Occipital lobe (tissue), 1 donor: ENCODE measurements at regions not wholly inside any gene's neighbourhood (a gene's known extent, or its start where the extent isn't known, plus 50 kb on each side); places are given as distances from the start of the nearest gene placed in this dataset.

Source experiments
- DNase-seq: peaks from one replicate; lab custom pipeline; 2025; lab: John Stamatoyannopoulos, UW

DNA sequence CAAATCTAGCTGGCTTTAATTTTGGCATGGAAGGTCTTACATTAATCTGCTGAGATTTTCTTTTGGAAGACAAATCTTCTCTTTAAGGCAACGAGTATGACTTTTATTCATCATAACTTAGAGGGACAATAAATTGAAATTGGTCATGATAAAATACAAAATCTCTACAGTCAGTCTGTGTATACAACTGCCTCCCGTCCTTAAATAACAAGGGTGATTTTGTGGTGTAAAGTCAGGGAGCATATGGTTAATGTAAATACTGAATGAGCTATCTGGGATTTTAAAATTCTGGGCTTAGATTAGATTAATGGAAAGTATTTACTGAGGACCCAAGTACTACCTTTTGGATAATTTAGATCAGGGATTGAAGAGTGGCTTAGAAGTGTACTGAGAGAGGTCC lies 328.4 kb upstream of the HAND2 start:
- DNase-seq, result no peak

DNA sequence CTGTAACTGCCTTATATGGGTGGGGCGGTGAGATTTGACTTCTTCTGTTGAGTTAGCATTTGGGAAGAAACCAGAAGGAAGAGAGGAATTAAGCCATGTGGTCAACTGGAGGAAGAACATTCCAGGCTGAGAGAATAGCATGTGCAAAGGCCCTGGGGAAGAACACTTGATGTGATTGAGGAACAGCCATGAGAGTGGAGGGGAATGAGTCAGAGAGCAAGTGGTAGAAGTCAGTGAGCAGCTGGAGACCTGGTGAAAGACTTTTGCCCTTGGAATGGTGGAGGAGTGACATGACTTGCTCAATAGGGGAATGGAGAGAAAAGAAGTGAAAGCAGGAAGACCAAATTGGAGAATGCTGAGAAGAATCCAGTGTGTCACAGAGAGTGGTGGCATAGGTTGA lies 327.8 kb upstream of the HAND2 start:
- no peak for DNase-seq

DNA sequence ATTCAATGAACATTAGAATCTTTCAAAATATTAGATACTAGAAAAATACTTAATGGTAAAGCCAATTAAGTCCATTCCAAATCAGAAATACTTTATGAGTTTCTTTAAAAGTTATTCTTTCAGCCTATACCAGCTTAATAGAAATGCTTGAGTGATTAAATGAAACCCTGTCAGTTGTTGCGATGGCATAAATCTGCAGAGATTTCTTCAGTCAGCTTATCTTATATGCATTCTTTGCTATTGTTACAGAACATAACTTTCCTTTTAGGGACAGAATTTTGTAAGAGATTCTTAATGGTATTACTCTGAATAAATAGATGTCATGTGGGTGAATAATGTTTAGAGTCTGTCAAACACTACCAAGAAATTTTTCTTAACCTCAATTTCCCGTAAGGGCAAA lies 325.0 kb upstream of the HAND2 start:
- no peak for DNase-seq

DNA sequence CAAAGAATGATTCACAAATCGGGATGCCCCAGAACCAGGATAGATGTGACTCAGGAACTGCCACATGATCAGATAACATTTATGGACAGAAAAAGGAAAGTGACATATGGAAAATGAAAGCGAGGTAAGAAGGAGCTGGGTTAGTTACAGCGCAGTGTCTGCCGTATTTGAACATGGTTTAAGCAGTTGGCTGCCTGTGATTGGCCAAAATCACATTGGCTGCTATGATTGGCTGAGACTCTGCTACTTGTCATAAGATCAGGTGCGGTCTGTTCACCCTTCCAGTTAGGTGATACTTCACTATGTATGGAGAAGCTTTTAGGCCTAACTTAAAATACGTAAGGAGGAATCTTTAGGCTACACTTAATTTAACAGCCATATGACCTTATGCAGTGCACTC lies 322.7 kb upstream of the HAND2 start:
- no peak for DNase-seq

DNA sequence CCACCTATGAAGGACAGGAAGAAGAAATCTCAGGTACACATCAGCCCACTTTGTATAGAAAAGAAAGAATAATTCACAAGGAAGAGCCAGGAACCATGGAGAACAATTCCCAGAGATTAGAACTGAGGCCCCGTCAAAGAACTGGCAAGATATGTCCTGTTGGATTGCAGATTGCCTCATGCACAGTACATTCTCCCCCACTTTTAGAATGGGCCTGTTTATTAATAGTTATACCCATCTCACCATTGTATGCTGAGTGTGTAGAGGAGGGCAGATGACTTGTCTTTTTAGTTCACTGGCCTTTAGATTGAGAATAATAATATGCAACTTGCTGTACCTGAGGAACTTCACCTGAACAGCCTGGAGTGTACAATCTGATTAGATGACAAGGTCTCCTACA lies 315.6 kb upstream of the HAND2 start:
- DNase-seq, result no peak

DNA sequence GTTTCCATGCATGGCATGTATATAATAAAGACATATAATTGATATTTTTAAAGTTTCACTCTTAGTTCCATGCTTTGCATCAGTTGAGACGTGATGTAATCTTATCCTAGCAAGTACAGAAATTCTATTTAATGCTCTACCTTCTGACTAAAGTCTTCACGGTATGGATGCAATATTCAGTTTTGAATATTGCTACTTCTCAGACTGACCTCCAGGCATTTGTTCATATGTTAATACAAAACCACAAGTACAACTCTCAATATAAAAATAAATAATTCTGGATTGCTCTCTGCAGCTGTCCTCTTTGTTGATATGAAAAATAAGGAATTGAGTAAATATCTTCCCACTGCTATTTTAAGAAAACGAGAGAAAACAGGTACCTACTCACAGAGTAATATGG lies 309.8 kb upstream of the HAND2 start:
- DNase-seq, result no peak

DNA sequence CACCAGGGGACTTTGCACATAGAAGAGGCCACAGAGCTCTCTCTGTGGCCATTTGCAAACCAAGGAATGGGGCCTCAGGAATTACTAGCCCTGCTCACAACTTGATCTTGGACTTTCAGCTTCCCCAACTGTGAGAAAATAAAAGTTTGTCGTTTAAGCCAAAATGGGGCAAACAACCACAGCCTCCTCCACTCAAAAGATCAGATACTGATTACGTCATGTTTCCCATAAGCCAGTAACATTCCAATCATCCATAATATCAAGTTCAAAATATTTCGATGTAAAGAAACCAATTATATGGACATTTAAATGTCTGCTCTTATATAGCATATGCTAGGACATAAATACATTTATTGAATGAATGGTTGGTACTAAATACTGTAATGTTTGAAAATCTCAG lies 307.5 kb upstream of the HAND2 start:
- DNase-seq, result no peak

DNA sequence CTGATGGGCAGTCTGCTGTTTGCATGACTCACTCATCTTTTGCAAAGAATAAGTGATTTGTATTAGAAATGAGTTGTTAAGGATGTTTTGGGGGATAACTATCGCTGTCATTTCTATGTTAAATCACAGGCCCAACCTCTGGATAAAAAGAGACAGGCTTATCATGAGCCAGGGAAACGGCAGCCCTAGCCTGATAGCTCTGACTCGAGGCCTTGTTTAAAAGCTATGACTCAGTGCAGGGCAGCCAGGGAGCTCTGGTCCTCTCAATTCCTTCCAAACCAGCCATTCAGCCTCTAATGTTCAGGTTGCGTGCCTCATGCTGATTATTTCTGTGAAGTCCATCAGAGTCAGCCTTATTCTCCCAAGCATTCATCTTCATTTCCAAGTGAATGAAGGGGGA lies 305.9 kb upstream of the HAND2 start:
- no peak for DNase-seq

DNA sequence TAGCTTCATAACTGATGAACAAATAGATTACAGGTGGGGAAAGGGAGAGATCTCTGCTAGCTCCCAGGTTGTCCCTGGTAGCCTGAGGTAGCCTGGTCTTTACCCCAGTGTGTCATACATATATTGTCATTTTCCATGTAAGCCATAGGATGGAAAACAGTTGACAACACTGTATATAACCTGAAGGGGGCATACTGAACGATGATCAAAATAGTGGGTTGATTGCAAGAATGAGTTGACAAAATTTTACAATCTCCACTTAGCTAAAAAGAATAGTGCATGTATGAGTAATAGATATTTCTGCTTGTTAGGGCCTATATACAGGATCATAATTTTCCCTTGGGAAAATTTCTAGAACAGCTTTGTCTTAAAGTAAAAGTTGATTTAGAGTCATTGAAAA lies 304.1 kb upstream of the HAND2 start:
- no peak for DNase-seq

DNA sequence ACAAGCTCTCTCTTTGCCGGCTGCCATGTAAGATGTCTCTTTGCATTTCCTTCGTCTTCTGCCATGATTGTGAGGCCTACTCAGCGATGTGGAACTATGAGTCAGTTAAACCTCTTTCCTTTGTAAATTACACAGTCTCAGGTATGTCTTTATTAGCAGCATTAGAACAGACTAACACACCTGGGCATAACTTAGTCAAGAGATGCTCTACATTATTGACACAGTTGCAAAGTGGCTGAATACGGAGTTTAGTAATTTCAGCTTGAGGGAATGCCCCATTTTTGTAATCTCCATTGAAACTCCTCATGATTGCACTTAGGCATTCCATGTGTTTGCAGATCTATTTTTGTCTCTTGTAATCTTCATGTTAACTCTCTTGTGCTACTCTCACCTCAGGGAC lies 299.5 kb upstream of the HAND2 start:
- no peak for DNase-seq

DNA sequence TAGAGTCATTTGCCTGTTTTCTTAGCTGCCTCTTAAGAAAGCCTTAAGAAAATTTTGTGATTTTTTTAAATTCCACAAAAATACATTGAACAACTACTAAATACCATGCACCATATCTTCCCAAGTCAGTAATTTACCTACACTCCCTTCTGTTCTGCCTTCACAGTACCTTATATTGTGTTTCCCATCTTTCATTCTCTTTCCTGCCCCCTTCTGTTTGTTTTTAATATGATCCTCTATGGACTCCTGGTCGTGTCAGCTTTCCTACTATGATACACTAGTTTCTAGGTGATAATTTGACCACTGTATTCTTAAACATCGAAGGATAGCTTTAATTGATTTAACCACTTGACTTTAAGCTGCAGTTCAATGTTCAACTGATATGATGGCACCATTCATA lies 297.7 kb upstream of the HAND2 start:
- no peak for DNase-seq

DNA sequence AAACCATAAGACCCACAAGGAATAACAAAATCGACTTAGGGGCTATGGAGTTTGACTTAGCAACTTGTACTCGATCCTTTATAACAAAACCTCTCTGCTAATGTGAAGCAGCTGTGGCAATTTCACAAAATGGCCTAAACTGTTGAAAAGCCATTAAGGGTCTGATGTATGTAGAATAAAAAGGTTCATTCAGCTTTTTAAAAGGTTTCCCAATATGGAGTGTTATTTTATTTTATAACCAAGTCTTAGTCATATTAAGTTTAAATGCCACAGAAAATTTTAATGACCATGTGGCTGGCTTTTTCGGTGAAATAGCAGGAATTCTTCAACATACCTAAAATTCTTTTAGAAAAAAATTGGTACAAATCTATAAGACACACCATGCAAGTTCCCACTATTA lies 291.8 kb upstream of the HAND2 start:
- DNase-seq, result no peak

DNA sequence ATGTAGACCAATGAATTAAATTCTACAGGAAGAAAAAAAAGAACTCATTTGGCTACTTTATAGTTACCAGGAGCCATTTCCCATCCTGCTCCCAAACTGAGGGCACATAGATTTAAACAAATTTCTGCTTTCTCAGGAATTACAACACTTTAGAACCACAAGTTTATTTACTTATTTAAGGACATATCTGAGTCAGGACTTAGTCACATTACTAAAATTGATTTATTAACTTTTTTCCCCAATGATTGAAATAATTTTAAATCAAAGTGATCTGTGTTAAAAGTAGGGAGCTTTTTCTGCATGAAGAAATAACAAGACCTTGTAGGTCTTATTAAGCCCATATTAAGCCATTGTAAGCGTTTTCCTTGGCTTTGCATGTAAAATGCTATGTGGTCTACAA lies 291.0 kb upstream of the HAND2 start:
- DNase-seq, result no peak

DNA sequence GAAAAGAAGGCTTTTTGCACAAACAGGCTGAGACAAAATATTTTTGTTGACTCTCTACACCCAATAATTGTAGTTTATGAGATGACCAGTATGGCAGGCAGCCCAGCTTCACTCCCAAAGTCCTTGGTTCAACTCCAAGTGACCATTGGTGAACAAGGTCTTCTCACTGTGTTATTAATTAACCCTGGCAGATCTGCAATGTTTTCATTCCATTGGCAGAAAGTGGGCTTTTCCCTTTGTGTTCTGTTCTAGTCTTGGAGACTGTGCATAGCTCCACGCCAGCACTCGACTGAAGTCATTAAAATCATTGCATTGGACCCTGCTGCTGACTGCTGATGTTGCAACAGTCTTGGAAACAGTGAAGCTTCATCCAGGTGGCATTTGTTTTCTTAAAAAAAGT lies 277.3 kb upstream of the HAND2 start:
- no peak for DNase-seq

DNA sequence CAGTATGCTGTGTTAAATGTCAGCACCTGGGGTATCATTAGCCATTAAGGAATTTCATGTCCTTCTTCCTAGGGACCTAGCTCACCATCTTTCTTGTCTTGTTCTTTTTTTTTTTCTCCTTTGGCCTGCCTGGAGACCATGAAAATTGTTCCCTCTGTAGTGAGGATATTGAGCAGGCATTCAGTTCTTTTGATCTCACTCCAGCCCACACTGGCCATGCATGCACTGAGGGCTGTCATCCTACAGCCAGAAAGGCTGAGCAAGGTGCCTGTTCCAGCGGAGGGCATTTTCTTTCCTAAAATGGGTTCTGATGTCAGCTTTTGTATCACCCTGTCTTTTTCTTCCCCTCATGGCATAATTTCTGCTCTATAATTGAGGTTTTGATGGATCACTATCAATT lies 275.9 kb upstream of the HAND2 start:
- DNase-seq, result no peak

DNA sequence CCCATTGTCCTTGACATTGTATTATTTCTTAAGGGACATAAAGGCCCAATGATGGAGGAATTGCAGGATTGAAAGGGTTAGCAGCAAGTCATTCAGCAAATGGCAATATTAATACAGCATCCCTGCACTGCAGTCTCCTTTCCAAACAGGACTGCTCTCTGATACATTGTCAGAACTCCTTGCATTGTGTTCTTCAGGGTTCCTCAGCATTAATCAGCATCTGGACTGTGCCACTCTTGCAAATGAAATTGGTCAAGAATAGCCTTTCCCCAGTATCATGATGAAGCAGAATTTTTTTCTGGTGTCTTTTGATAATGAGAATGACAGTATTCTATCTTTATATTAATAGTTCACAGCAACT lies 272.6 kb upstream of the HAND2 start:
- no peak for DNase-seq

DNA sequence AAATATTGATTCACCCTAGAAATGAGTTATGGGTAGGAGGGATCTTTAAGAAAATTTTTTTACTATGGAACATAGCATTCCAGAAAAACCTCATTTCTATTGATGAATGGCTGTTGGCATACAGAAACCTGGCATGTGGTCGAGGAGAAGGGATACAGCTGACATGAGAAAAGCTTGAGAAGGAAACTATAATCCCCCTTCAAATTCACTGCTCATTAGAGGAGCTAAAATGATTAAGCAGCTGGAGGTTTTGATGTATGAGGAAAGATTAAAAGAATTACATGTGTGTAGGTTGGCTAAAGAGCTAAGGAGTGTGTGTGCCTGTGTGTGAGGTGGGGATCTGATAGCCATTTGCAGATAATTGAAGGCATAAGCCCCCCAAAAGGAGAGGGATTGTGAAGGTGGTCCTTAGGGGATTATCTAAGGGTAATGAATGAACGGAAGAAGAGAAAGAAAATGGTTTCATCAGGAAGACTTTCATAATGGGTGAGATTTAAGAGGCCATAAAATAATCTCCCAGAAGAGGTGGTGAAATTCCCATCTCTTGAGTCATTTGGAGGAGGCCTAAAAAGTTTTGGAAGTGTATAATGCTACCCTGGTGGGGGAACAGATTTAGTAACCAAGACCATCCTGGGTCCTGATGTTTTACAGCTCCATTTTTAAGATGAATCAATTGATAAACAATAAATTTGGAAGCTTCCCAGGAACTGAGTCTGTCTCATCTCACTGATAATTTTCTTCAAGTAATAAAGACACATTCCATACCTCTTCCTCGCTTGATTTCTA lies 272.0 kb upstream of the HAND2 start:
- DNase-seq, result no peak

DNA sequence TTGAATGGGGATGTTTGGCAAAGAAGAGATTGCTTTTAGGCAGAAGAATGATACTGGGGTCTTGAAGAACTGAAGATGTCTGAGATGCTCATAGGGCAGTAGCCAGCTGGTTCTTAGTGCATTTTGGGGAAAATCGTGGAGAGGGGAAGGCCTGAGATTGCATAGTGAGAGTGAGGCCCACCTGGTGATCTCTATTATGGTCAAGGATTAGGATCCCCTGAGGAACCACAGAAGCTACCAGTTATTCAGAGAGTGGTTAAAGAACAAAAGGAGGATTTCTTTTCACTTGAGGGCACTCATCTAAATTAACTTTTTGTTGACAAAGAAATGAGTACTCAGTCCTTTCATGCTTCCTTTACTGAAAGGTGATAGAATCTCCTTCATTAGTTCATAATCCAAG lies 271.3 kb upstream of the HAND2 start:
- no peak for DNase-seq

DNA sequence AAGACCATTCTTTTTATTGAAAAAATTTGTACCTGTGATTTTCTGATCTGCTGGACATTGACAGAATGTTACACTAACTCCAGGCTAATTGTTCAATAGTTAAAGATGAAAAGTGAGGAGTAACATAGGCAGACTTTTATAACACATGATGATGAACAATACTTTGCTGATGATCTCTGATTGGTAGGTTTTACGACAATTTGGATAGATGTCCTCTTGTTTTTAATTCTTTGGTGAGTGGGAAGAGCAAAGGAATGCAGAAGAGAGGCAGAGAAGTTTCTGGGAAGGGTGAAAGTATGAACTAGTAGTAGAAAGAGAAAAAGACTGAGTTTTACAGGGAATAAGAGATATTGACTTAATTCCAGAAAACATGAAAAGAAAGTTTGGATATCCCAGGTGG lies 267.3 kb upstream of the HAND2 start:
- DNase-seq, result no peak

DNA sequence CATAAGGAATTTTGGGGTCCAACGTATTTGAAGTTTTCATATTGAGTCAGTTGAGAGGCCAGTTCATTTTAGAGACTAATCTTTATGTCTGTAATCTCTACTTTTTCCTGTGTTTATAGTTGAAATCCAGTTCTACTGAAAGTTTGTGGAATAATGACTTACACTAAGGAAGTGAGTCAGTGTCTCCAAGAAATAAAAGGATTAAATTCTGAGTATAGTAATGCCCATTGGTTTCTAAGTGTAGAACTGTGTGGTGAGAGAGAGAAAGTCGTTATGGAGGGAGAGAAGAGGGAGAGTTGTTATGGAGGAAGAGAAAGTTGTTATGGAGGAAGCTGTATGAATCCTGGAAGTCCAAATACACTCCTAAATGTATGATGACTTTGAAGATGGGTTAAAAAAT lies 264.6 kb upstream of the HAND2 start:
- DNase-seq, result no peak

DNA sequence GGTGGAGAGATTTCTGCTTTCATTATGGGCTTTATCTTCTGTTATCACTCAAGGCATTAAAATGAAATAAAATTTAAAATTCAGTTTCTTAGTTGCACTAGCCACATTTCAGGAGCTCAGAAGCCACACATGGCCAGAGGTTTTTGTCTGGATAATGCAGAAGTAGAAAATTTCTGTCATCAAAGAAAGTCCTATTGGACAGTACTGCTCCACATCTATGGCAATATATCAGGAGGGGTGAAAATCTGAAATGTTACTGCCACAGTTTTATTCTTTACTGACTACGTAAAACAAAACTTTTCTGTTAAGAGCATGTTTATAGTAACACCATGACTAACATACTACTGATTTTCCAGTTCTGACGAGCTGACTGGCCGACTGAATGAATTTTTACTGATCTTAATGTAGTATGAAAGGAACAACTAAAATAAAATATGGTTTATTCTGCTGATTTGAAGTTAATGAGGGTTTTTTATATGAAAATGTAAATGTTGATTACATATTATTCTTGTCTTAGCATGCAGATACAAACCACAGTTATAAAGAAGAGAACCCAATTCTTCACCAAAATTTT lies 264.0 kb upstream of the HAND2 start:
- DNase-seq, result no peak

DNA sequence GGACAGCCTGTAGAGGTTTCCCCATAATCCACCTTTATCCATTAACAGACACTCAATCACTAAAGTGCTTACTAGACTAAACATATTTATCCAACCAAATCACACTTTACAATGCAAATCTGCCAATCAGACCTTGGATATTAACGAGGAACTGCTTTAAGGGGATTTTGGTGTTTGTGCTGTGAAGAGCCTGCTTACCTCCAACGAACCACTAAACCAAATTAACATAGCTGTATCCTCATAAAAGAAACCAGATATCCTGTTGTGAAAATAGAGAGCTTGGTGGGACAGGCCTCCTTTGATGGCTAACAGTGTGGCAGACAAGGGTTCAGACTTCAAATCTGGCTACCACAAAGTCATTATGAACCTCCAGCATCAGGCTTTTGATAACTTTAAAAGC lies 252.6 kb upstream of the HAND2 start:
- no peak for DNase-seq

DNA sequence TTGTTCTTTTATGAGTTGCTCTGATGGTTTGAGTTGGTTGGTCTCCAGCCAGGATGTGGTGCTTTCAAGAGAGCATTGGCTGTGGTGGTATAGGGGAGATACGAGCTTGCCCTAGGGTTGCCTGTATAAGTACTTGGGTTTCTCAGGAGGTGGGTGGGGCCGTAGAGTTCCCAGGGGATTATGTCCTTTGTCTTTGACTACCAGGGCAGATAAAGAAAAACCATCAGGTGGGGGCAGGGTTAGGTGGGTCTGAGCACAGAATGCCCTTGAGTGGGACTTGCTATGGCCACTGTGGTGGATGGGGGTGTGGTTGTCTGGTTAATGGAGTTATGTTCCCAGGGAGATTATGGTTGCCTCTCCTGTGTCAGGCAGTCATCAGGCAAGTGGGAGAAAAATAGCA lies 247.9 kb upstream of the HAND2 start:
- no peak for DNase-seq

DNA sequence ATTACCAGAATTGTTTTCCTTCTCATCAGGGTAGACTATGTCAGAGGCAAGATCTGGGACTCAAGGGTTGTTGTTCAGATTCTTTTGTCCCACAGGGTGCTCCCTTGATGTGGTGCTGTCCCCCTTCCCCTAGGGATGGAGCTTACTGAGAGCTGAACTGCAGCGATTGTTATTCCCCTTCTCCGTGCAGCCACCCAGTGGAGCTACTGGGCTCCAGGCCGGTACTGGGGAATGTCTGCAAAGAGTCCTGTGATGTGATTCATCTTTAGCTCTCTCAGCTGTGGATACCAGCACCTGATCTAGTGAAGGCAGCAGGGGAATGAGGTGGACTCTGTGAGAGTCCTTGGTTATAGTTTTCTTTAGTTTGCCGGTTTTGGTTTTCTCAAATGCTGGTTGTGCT lies 247.4 kb upstream of the HAND2 start:
- DNase-seq, result no peak
